GM10266 (cell line): ENCODE measurements at regions not wholly inside any gene's neighbourhood (a gene's known extent, or its start where the extent isn't known, plus 50 kb on each side); places are given as distances from the start of the nearest gene placed in this dataset.

Experiments used
- DNase-seq: peaks from one replicate; pipeline ENCODE4 v3.0.0; 2012; ENCODE audit errors: extremely low spot score
- TF ChIP-seq, protein P1 (sequence below): IDR thresholded peaks from 2 replicates; pipeline ENCODE4 v1.5.1; 2012; ENCODE audit warnings: mild to moderate bottlenecking, low read depth; ENCODE audit not compliant: control insufficient read depth, insufficient read depth; ENCODE audit errors: missing control alignments

DNA sequence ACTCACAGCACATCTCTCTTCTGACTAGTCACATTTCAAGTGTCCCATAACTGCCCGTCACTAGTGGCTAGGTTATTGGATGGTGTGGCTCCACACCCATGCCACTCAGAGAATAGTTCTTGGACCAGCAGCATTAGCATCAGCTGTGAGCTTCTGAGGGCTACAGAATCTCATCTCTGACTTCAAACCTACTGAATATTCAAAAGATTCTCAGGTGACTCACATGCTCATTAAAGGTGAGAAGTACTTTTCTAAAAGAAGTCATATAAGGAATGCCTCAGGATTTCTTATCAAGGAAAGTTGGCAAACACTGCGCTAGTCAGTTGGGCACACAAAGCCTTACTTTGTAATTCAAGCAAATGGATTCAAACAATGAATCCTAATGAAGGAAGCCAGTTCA is 305.0 kb upstream of the CDH12 start:
- TF ChIP-seq, protein P1, sequence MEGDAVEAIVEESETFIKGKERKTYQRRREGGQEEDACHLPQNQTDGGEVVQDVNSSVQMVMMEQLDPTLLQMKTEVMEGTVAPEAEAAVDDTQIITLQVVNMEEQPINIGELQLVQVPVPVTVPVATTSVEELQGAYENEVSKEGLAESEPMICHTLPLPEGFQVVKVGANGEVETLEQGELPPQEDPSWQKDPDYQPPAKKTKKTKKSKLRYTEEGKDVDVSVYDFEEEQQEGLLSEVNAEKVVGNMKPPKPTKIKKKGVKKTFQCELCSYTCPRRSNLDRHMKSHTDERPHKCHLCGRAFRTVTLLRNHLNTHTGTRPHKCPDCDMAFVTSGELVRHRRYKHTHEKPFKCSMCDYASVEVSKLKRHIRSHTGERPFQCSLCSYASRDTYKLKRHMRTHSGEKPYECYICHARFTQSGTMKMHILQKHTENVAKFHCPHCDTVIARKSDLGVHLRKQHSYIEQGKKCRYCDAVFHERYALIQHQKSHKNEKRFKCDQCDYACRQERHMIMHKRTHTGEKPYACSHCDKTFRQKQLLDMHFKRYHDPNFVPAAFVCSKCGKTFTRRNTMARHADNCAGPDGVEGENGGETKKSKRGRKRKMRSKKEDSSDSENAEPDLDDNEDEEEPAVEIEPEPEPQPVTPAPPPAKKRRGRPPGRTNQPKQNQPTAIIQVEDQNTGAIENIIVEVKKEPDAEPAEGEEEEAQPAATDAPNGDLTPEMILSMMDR: no peak
- DNase-seq: no peak

DNA sequence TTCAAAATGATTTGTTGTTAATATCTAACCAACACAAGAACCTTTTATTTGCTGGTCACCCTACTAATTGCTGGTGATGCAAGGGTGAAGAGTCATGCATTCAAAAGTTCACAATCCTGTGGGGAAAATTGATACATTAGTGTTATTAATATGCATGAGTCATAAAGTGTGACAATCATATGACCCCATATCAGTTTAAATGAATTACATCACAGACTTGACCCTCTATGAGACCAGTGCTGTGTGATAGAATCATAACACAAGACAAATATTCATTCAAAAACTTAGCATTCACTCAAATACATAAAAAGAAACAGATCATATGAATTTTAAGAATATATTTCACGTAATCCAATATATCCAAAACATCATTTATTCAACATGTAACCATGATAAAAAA is 304.6 kb upstream of the CDH12 start:
- DNase-seq: no peak
- TF ChIP-seq, protein P1: no peak

DNA sequence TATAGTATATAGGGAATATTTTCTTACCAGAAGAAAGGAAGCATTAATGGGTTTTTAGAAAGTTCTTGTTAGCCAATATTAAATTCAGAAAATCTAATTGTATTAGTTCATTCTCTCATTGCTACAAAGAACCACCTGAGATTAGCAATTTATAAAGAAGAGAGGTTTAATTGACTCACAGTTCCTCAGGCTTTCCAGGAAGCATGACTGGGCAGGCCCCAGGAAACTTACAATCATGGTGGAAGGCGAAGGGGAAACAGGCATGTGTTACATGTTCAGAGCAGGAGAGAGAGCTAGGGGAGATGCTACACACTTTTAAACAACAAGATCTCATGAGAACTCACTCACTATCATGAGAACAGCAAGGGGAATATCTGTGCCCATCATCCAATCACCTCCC is 304.0 kb upstream of the CDH12 start:
- DNase-seq: no peak
- TF ChIP-seq, protein P1: no peak

DNA sequence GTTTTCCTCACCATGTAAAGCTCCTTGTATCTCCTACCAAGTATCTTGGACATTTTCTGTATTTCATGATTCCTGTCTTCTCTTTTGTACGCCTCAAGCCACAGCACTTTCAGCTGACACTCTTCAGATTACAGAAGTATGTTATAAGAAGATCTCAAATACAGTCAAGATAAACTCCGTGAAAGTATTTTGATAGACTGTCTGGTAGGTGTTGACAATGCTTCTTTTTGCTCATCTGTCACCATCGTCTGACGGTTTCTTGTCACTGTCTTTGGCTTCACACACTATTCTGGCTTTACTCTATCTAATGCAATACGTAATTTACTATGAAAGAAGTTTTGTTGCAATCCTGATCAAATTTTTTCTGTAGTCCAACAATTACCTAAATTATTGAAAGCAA is 294.5 kb upstream of the CDH12 start:
- no peak for DNase-seq
- TF ChIP-seq, protein P1: no peak

DNA sequence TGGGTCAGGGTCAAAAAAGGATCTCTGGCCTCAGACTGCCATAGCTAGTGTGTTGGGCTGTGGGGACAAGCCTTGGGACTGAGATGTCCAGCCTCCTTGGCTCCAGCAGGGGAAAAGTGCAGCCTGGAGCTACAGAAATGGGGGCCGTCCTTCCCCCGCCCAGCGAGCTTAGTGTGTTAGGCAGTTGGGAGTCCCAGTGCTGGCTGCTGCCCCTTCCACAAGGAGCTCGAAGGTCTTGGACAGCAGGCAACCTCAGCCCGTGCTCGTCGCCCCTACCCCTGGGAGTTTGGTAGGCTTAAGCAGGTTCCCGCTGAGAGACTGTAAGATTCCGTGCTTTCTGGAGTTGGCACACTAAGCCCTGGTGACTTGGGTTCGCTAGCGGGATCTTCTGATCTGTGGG is 293.0 kb upstream of the CDH12 start:
- TF ChIP-seq, protein P1: no peak
- DNase-seq: no peak

DNA sequence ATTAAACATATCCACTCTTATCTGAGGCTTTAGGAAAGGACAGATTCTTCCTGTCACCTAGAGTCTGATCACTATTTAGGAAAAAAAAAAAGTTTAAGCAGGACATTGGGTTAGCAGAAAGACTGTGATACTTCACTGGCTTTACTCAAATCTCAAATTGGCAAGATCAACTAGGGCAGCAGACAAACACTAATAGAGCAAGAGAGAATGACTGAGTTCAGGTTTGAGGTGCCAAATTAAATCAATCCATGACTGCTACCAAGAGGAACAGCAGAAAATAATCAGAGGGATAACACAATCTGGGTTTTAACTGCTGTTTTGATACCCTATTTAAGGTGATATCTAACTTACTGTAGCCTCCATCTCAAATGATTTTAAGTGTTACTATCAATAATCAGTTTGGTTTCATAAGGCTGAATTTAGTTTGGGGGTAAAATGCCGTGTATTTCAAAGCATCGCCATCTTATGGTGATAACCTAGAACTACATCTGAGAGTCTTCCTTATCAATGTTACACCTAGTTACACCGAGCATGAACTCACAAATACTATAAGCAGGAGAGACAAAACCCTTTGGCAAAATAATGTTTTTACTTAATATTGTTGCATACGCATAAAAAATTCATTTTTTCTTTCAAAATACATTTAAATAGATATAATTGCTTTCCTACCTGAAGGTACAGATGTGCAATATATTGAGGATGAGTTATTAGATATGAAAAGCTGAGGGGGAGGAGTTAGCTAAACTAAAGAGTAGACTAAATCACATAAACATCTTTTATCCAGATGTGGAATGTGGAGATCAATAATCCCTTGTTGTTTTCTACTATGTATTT is 286.4 kb upstream of the CDH12 start:
- TF ChIP-seq, protein P1: peak; percentile 40
- DNase-seq: peak; percentile 16

DNA sequence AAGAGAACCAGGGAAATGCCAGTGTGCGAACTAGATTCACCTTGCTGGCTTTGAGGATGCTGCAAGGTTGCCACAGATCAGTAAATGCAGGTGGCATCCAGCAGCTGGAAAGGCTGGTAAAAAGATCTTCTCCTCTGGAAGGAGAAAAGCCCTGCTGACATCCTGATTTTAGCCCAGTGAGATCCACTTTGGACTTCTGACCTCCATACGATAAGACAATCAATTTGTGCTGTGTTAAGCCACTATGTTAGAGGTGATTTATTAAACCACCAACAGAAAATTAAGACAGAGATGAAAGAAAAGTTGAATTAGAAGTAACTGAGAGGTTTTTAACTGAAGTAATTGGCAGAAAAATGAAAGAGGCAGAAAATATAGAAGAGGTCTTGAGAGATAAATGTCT is 283.8 kb upstream of the CDH12 start:
- TF ChIP-seq, protein P1: no peak
- DNase-seq: no peak
